Ishikawa (cell line): ENCODE measurements at regions not wholly inside any gene's neighbourhood (a gene's known extent, or its start where the extent isn't known, plus 50 kb on each side); places are given as distances from the start of the nearest gene placed in this dataset.

Experiments used
- CEBPB ChIP-seq: IDR thresholded peaks from 2 replicates; pipeline ENCODE4 v1.6.1; 2012
- CREB1 ChIP-seq: IDR thresholded peaks from 2 replicates; pipeline ENCODE4 v1.6.1; 2012; ENCODE audit warnings: low read depth
- EGR1 ChIP-seq: IDR thresholded peaks from 2 replicates; pipeline ENCODE4 v1.6.1; 2012
- EP300 ChIP-seq: IDR thresholded peaks from 2 replicates; pipeline ENCODE4 v1.6.1; 2012; ENCODE audit warnings: borderline replicate concordance
- FOXM1 ChIP-seq: IDR thresholded peaks from 2 replicates; pipeline ENCODE4 v1.6.1; 2012; ENCODE audit warnings: low read depth, borderline replicate concordance
- NFIC ChIP-seq: IDR thresholded peaks from 2 replicates; pipeline ENCODE4 v1.6.1; 2012
- RAD21 ChIP-seq: IDR thresholded peaks from 2 replicates; pipeline ENCODE4 v1.6.1; 2012; ENCODE audit warnings: low read depth
- REST ChIP-seq: IDR thresholded peaks from 2 replicates; pipeline ENCODE4 v1.6.1; 2012; ENCODE audit warnings: low read depth, mild to moderate bottlenecking
- TAF1 ChIP-seq: IDR thresholded peaks from 2 replicates; pipeline ENCODE4 v1.6.1; 2012; ENCODE audit warnings: low read depth, mild to moderate bottlenecking
- TCF12 ChIP-seq: IDR thresholded peaks from 2 replicates; pipeline ENCODE4 v1.6.1; 2012; ENCODE audit warnings: low read depth
- TEAD4 ChIP-seq: IDR thresholded peaks from 2 replicates; pipeline ENCODE4 v1.6.1; 2012
- YY1 ChIP-seq: IDR thresholded peaks from 2 replicates; pipeline ENCODE4 v1.6.1; 2012; ENCODE audit warnings: low read depth
- ZBTB7A ChIP-seq: IDR thresholded peaks from 2 replicates; pipeline ENCODE4 v1.6.1; 2012; ENCODE audit warnings: low read depth
- TF ChIP-seq, protein P1 (sequence below): IDR thresholded peaks from 2 replicates; pipeline ENCODE4 v1.6.1; 2012
- TF ChIP-seq, protein P2 (sequence below): IDR thresholded peaks from 2 replicates; pipeline ENCODE4 v1.6.1; 2012

GRCh38 chr11:36729825-36730224 lies 131.8 kb upstream of the RAG2 start:
- TF ChIP-seq NFIC (no peak), REST (no peak), CEBPB (no peak), EP300 (no peak), CREB1 (no peak), YY1 (no peak), EGR1 (no peak), TAF1 (no peak), FOXM1 (no peak), TCF12 (no peak), TEAD4 (no peak), ZBTB7A (no peak), RAD21 (no peak)
- TF ChIP-seq, protein P1, sequence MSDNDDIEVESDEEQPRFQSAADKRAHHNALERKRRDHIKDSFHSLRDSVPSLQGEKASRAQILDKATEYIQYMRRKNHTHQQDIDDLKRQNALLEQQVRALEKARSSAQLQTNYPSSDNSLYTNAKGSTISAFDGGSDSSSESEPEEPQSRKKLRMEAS = no peak
- TF ChIP-seq, protein P2, sequence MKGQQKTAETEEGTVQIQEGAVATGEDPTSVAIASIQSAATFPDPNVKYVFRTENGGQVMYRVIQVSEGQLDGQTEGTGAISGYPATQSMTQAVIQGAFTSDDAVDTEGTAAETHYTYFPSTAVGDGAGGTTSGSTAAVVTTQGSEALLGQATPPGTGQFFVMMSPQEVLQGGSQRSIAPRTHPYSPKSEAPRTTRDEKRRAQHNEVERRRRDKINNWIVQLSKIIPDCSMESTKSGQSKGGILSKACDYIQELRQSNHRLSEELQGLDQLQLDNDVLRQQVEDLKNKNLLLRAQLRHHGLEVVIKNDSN = no peak

DNA sequence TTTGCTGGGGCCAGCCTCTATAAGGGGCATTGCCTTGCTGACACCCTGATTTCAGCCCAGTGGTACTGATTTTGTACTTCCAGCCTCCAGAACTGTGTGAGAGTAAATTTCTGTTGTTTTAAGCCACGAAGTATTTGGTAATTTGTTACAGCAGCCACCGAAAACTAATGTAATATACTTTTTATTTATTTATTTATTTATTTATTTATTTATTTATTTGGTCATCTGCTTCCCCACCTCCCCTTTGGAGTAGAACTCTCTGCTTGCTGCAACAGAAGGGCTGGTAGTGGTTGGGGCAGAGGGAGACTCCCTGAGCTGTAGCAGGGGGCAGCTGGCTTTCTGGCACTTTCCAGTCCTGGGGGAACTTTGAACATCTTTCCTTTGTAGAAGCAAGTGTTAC lies 128.4 kb upstream of the RAG2 start:
- TF ChIP-seq, protein P2 = no peak
- TF ChIP-seq CREB1 = no peak
- TF ChIP-seq, protein P1 = no peak
- TF ChIP-seq REST = no peak
- no peak for TF ChIP-seq RAD21
- no peak for TF ChIP-seq TAF1
- TF ChIP-seq TCF12 = no peak
- TF ChIP-seq TEAD4 = no peak
- no peak for TF ChIP-seq EGR1
- no peak for TF ChIP-seq EP300
- TF ChIP-seq ZBTB7A = no peak
- TF ChIP-seq CEBPB = no peak
- TF ChIP-seq FOXM1 = no peak
- no peak for TF ChIP-seq YY1
- TF ChIP-seq NFIC = no peak

- TF ChIP-seq TAF1 = no peak
- TF ChIP-seq EP300 = no peak
- no peak for TF ChIP-seq CREB1
- no peak for TF ChIP-seq FOXM1
- no peak for TF ChIP-seq REST
- TF ChIP-seq RAD21 = no peak
- TF ChIP-seq ZBTB7A = no peak
- no peak for TF ChIP-seq TCF12
- TF ChIP-seq, protein P2 = no peak
- no peak for TF ChIP-seq EGR1
- no peak for TF ChIP-seq TEAD4
These were observed 126.8 kb upstream of the RAG2 start for GRCh38 chr11:36724742-36725385.

- no peak for TF ChIP-seq TEAD4
- no peak for TF ChIP-seq ZBTB7A
- no peak for TF ChIP-seq YY1
- no peak for TF ChIP-seq TAF1
- TF ChIP-seq RAD21 = no peak
- TF ChIP-seq, protein P2 = no peak
- no peak for TF ChIP-seq EGR1
- TF ChIP-seq, protein P1 = no peak
- TF ChIP-seq REST = no peak
- TF ChIP-seq CREB1 = no peak
- no peak for TF ChIP-seq EP300
- no peak for TF ChIP-seq CEBPB
- no peak for TF ChIP-seq NFIC
- TF ChIP-seq FOXM1 = no peak
- TF ChIP-seq TCF12 = no peak
These were observed 124.4 kb upstream of the RAG2 start for GRCh38 chr11:36722421-36722820.
